Sigmoid colon (tissue), 6 donors: ENCODE measurements at regions not wholly inside any gene's neighbourhood (a gene's known extent, or its start where the extent isn't known, plus 50 kb on each side); places are given as distances from the start of the nearest gene placed in this dataset.

ENCODE experiments used
- DNase-seq: peaks from one replicate; pipeline ENCODE4 v3.0.0-alpha.2; 2019
- H3K27ac ChIP-seq, 4 donors: fragments of 200-600 bp; sonication (generic); one replicate each; pipeline ENCODE4 v1.5.1; 2016 to 2019; ENCODE audit warnings: mild to moderate bottlenecking in 1 of 4
- H3K27me3 ChIP-seq, 3 donors: fragments of 200-600 bp; sonication (generic); one replicate each; pipeline ENCODE4 v1.5.1; 2019; ENCODE audit warnings: mild to moderate bottlenecking in 1 of 3
- H3K36me3 ChIP-seq, 4 donors: fragments of 200-600 bp; sonication (generic); one replicate each; pipeline ENCODE4 v1.5.1; 2016 to 2019
- H3K4me1 ChIP-seq, 4 donors: fragments of 200-600 bp; sonication (generic); one replicate each; pipeline ENCODE4 v1.5.1; 2017 to 2019
- H3K4me3 ChIP-seq, 4 donors: fragments of 200-600 bp; sonication (generic); one replicate each; pipeline ENCODE4 v1.5.1; 2017 to 2019; ENCODE audit warnings: mild to moderate bottlenecking in 2 of 4, moderate library complexity in 1 of 4
- H3K9me3 ChIP-seq, 4 donors: fragments of 200-600 bp in 3 of 4; sonication (generic) in 3 of 4; one replicate each; pipeline versions ENCODE4 v1.5.1 to v1.6.1; 2013 to 2019
- CTCF ChIP-seq, 4 experiments: fragments of 450-650 bp in 3 of 4; fragments of 200-600 bp in 1 of 4; IDR thresholded peaks; one replicate each; pipeline ENCODE4 v1.5.1; 2016 to 2019; ENCODE audit warnings: antibody characterized with exemption in 4 of 4, mild to moderate bottlenecking in 3 of 4, moderate library complexity in 2 of 4
- EP300 ChIP-seq, 4 donors: sonication (generic); formaldehyde crosslinking; IDR thresholded peaks; one replicate each; pipeline ENCODE4 v1.6.1; 2017; ENCODE audit warnings: antibody characterized with exemption in 4 of 4
- POLR2A ChIP-seq, 2 donors: fragments of 450-650 bp; IDR thresholded peaks; one replicate each; pipeline ENCODE4 v1.6.1; 2016; ENCODE audit warnings: antibody characterized with exemption in 2 of 2, mild to moderate bottlenecking in 2 of 2, moderate library complexity in 2 of 2
- POLR2AphosphoS5 ChIP-seq, 4 donors: sonication (generic); formaldehyde crosslinking; IDR thresholded peaks; one replicate each; pipeline ENCODE4 v1.6.1; 2017; ENCODE audit warnings: antibody characterized with exemption in 4 of 4
- WGBS, 2 donors: extraction: QIAGEN DNeasy Blood & Tissue Kit; methylation state at CpG; one replicate each; pipeline ENCODE4 v1.1.7; 2013; 5-methylcytosine and 5-hydroxymethylcytosine counted together
- intact Hi-C: fragments of 100-400 bp; cut with DNase I; formaldehyde crosslinking; loops from one replicate; pipeline ENCODE4 v1.15.1; 2023
- donor health status: healthy with polysubstance abuse.
- donor health status: healthy.

GRCh38 chr6:121917834-121918559 lies 481.5 kb upstream of the HSF2 start:
- Histone ChIP-seq H3K4me3 (no peak overlapping the region), H3K27ac (no peak overlapping the region), H3K36me3 (no peaks in the 10 kb centered on the region), H3K27me3 (no peaks in the 10 kb centered on the region), H3K4me1 (no peaks in the 10 kb centered on the region), H3K9me3 (no peaks in the 10 kb centered on the region)
- TF ChIP-seq CTCF (IDR thresholded peaks at IDR 0.05) (no peak), EP300 (IDR thresholded peaks at IDR 0.05) (no peak), POLR2A (IDR thresholded peaks at IDR 0.05) (no peak), POLR2AphosphoS5 (IDR thresholded peaks at IDR 0.05) (no peak)
- intact Hi-C loops = no loop called here
- DNase-seq = no peak
- 88% methylated on average over 1 of the region's 1 CpG for WGBS, 2 donors

- no peak overlapping the region for H3K27ac ChIP-seq
- DNase-seq = no peak
- intact Hi-C loops = no loop called here
These were observed 478.8 kb upstream of the HSF2 start for GRCh38 chr6:121920616-121921015.

GRCh38 chr6:121925024-121925423 lies 474.4 kb upstream of the HSF2 start:
- Histone ChIP-seq H3K36me3 (no peaks in the 10 kb centered on the region), H3K27ac (no peak overlapping the region), H3K9me3 (no peaks in the 10 kb centered on the region), H3K4me3 (no peak overlapping the region), H3K27me3 (no peaks in the 10 kb centered on the region), H3K4me1 (no peaks in the 10 kb centered on the region)
- no peak for DNase-seq
- intact Hi-C loops = no loop called here
- 31 to 57% methylated on average over 1 of the region's 1 CpG for WGBS, 2 donors
- TF ChIP-seq EP300 (IDR thresholded peaks at IDR 0.05) = no peak
- no peak for TF ChIP-seq CTCF (IDR thresholded peaks at IDR 0.05)
- no peak for TF ChIP-seq POLR2A (IDR thresholded peaks at IDR 0.05)
- no peak for TF ChIP-seq POLR2AphosphoS5 (IDR thresholded peaks at IDR 0.05)

More at GRCh38 chr6:121920616-121921015, 478.8 kb upstream of the HSF2 start:
- 73 to 89% methylated on average over 6 of the region's 6 CpGs for WGBS, 2 donors
- Histone ChIP-seq H3K4me1 (no peaks in the 10 kb centered on the region), H3K27me3 (no peaks in the 10 kb centered on the region), H3K4me3 (no peak overlapping the region), H3K36me3 (no peaks in the 10 kb centered on the region), H3K9me3 (no peaks in the 10 kb centered on the region)
- TF ChIP-seq EP300 (IDR thresholded peaks at IDR 0.05) (no peak), POLR2A (IDR thresholded peaks at IDR 0.05) (no peak), POLR2AphosphoS5 (IDR thresholded peaks at IDR 0.05) (no peak), CTCF (IDR thresholded peaks at IDR 0.05) (no peak)

- Histone ChIP-seq H3K4me3 (no peak overlapping the region), H3K9me3 (no peaks in the 10 kb centered on the region), H3K27ac (no peak overlapping the region), H3K27me3 (no peaks in the 10 kb centered on the region), H3K4me1 (no peaks in the 10 kb centered on the region), H3K36me3 (no peaks in the 10 kb centered on the region)
- intact Hi-C loops = no loop called here
- no peak for DNase-seq
- TF ChIP-seq CTCF (IDR thresholded peaks at IDR 0.05) = no peak
- no peak for TF ChIP-seq POLR2AphosphoS5 (IDR thresholded peaks at IDR 0.05)
- TF ChIP-seq EP300 (IDR thresholded peaks at IDR 0.05) = no peak
- TF ChIP-seq POLR2A (IDR thresholded peaks at IDR 0.05) = no peak
- WGBS, 2 donors = 72 to 75% methylated on average over 3 of the region's 3 CpGs
These were observed 473.8 kb upstream of the HSF2 start for GRCh38 chr6:121925534-121926255.
